ENCODE measurements at regions not wholly inside any gene's neighbourhood (a gene's known extent, or its start where the extent isn't known, plus 50 kb on each side); places are given as distances from the start of the nearest gene placed in this dataset.

- in situ Hi-C loops (cut with MboI; ENCODE audit: low sequenced_read_pairs) = loop anchor here (25.0 kb wide), 1 partner anchor 1449 kb away; no protein-coding TSS in a partner anchor
- Histone ChIP-seq H3K9me3 (no peaks in the 10 kb centered on the region), H3K4me1 (peaks cover 14% of the 10 kb centered on the region), H3K27me3 (ENCODE audit: low read depth) (no peaks in the 10 kb centered on the region), H3K4me3 (no peak overlapping the region), H3K36me3 (replicated peaks) (no peaks in the 10 kb centered on the region)
- no peak for DNase-seq (ENCODE audit: low spot score in 2 of 2)
Observed at GRCh38 chr10:4661511-4662255, 164.3 kb upstream of the AKR1E2 start.

DNA sequence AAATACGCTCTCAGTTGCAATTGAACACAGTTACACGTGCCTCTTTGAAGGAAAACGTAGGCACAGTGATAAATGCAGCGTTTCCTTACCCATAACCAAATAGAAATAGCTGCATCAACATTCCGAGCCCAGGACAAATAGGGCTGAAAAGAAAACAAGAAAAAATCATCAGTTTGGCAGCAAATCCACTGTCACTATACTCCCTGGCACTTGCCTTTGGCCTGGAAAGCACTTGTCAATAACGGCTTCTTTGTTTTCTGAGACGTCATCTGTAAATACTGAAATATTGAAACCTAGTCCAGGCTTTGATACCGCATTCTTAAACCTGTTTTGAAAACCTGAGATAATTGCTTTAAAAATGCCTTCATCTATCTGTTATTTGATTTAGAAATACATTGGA lies 167.2 kb upstream of the AKR1E2 start:
- H3K4me3 ChIP-seq = no peak overlapping the region
- no peaks in the 10 kb centered on the region for H3K9me3 ChIP-seq
- in situ Hi-C loops (cut with MboI; ENCODE audit: low sequenced_read_pairs) = loop anchor here (25.0 kb wide), 1 partner anchor 1446 kb away; no protein-coding TSS in a partner anchor
- peaks cover 15% of the 10 kb centered on the region for H3K4me1 ChIP-seq
- no peaks in the 10 kb centered on the region for H3K36me3 ChIP-seq (replicated peaks)
- H3K27me3 ChIP-seq (ENCODE audit: low read depth) = no peaks in the 10 kb centered on the region
- DNase-seq (ENCODE audit: low spot score in 2 of 2) = no peak

DNA sequence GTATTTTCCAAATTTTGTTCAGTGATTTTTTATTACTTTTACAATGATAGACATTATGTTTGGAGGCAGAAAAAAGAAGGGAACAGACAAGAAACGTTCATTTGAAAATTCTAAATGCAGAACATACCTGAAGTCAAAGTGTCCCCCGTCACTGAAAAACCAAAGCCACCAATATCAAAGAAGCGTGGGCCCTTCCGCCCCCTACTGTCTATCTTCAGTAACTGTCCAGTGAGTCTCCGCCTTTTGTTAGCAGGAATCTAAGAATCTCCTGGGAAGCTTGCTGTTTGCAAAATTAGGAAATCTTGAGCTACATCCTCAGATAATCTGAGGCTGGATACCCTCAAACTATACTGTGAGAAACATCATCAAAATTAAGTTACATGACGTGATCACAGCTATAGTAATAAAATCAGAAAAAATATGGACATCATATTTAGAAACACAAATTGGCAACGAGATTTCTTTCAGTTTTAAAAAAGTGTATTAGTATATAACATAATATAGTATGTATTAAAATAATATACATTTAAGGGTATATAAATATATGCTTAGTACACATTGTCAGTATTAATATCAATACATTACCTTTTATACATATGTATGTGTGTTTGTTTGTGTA lies 169.3 kb upstream of the AKR1E2 start:
- Histone ChIP-seq H3K4me3 (no peak overlapping the region), H3K4me1 (peaks cover 9% of the 10 kb centered on the region), H3K27me3 (ENCODE audit: low read depth) (no peaks in the 10 kb centered on the region), H3K9me3 (no peaks in the 10 kb centered on the region), H3K36me3 (replicated peaks) (no peaks in the 10 kb centered on the region)
- DNase-seq (ENCODE audit: low spot score in 2 of 2) = peak; percentile 52 to 63
- in situ Hi-C loops (cut with MboI; ENCODE audit: low sequenced_read_pairs) = loop anchor here (25.0 kb wide), 1 partner anchor 1444 kb away; no protein-coding TSS in a partner anchor

- Histone ChIP-seq H3K4me1 (peaks cover 9% of the 10 kb centered on the region), H3K27me3 (ENCODE audit: low read depth) (no peaks in the 10 kb centered on the region), H3K9me3 (no peaks in the 10 kb centered on the region), H3K4me3 (no peak overlapping the region), H3K36me3 (replicated peaks) (no peaks in the 10 kb centered on the region)
- in situ Hi-C loops (cut with MboI; ENCODE audit: low sequenced_read_pairs) = loop anchor here (25.0 kb wide), 1 partner anchor 1444 kb away; no protein-coding TSS in a partner anchor
- no peak for DNase-seq (ENCODE audit: low spot score in 2 of 2)
Observed at GRCh38 chr10:4655879-4656278, 170.1 kb upstream of the AKR1E2 start.

- Histone ChIP-seq H3K36me3 (replicated peaks) (no peaks in the 10 kb centered on the region), H3K9me3 (no peaks in the 10 kb centered on the region), H3K27me3 (ENCODE audit: low read depth) (no peaks in the 10 kb centered on the region), H3K4me1 (peaks cover 9% of the 10 kb centered on the region), H3K4me3 (no peak overlapping the region)
- no peak for DNase-seq (ENCODE audit: low spot score in 2 of 2)
- in situ Hi-C loops (cut with MboI; ENCODE audit: low sequenced_read_pairs) = loop anchor here (25.0 kb wide), 1 partner anchor 1443 kb away; no protein-coding TSS in a partner anchor
Observed at GRCh38 chr10:4655406-4655805, 170.6 kb upstream of the AKR1E2 start.

- no peaks in the 10 kb centered on the region for H3K36me3 ChIP-seq (replicated peaks)
- H3K9me3 ChIP-seq = no peaks in the 10 kb centered on the region
- H3K27me3 ChIP-seq (ENCODE audit: low read depth) = no peaks in the 10 kb centered on the region
- in situ Hi-C loops (cut with MboI; ENCODE audit: low sequenced_read_pairs) = loop anchor here (25.0 kb wide), 1 partner anchor 1442 kb away; no protein-coding TSS in a partner anchor
- DNase-seq (ENCODE audit: low spot score in 2 of 2) = no peak
- peaks cover 9% of the 10 kb centered on the region for H3K4me1 ChIP-seq
- H3K4me3 ChIP-seq = no peak overlapping the region
Observed at GRCh38 chr10:4654496-4654895, 171.5 kb upstream of the AKR1E2 start.

DNA sequence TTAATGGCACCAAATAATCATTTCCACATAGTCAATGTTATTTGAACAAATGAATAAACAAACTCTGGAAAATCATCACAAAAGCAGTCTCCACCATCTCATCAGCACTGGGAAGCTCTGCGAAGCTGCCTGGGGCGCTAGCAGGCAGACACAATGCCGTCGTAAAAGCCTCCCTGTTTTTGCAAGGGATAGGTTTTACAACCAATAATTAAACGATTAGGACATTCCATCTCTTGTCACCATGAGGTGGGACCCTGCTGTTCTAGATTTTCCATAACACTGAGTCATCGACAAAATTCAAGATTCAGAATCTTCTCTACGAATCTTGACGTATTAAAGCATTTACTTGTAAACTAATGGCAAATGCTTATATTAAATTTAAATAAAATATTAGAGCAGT lies 172.8 kb upstream of the AKR1E2 start:
- H3K27me3 ChIP-seq (ENCODE audit: low read depth) = no peaks in the 10 kb centered on the region
- H3K9me3 ChIP-seq = no peaks in the 10 kb centered on the region
- H3K4me3 ChIP-seq = no peak overlapping the region
- no peaks in the 10 kb centered on the region for H3K36me3 ChIP-seq (replicated peaks)
- in situ Hi-C loops (cut with MboI; ENCODE audit: low sequenced_read_pairs) = loop anchor here (25.0 kb wide), 1 partner anchor 1441 kb away; no protein-coding TSS in a partner anchor
- DNase-seq (ENCODE audit: low spot score in 2 of 2) = peak; percentile 49 to 54
- peaks cover 9% of the 10 kb centered on the region for H3K4me1 ChIP-seq

DNA sequence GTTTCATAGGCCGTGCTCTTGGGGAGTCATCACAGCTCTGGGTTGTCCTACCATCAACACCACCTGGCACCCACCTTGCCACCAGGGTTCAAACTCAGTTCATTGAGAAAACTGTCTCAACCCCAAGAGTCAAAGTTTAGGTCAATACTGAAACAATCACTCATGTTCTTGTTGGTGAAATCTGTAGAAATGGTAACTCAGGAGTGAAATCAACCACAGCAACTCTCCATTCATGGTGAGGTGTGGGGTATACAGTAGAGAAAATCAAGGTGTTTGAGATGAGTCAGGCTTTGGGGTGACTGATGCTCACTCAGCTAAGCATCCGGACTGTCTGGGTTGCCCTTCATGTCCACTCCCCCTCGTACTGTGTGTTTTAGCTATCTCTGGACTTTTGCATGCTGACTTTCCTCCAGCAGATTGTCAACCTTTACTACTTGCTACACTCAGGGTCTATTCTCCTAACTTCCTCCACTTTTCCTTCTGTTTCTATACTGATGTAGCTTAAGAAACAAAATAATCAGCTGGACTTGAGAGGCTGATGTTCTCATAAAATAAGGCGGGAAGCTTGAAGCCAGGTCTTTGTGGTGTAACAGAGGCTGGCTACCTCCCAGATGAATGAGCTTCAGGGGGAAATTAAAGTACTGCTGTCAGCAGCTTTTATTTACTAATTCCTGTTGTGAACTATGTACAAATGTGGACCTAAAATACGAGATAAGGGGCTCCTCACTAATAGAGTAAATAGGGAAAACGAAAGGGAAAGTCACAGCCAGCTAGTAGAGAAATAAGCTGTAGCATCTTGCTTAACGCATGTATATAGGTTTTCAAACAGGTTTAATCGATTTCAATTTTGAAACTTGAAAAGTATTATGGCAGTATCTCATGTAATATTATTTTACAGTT lies 173.6 kb upstream of the AKR1E2 start:
- in situ Hi-C loops (cut with MboI; ENCODE audit: low sequenced_read_pairs) = loop anchor here (25.0 kb wide), 1 partner anchor 1440 kb away; no protein-coding TSS in a partner anchor
- Histone ChIP-seq H3K36me3 (replicated peaks) (no peaks in the 10 kb centered on the region), H3K4me3 (no peak overlapping the region), H3K4me1 (peaks cover 9% of the 10 kb centered on the region), H3K27me3 (ENCODE audit: low read depth) (no peaks in the 10 kb centered on the region), H3K9me3 (no peaks in the 10 kb centered on the region)
- no peak for DNase-seq (ENCODE audit: low spot score in 2 of 2)

DNA sequence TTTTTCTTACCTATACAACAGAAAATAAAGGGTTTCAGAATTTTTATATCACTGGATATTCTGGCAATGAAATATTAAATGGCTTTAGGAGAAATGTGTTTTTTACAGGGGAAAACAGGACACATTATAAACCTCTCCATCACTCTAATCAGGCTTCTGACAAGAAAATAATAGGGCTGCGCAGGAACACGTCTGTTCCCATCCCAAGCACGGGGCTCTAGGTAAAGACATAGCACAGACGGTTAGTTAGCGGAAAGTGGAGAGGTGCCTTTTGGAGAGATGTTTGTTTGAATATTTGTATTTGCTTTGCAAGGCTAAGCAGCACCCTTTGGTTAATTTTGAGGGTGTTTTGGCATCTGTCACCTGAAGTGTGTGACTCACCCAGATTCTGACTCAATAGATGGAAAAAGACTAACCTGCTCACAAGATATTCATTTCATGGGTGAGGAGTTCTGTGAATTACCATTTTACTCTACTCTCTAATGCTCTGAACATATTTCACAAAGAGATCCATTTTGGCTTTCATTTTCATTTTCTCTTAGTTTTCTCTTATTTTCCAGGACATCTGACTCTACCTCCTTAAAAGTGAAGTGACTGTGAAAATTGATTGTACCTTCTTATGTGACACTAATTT lies 174.5 kb upstream of the AKR1E2 start:
- Histone ChIP-seq H3K9me3 (no peaks in the 10 kb centered on the region), H3K4me3 (no peak overlapping the region), H3K36me3 (replicated peaks) (no peaks in the 10 kb centered on the region), H3K4me1 (peaks cover 9% of the 10 kb centered on the region), H3K27me3 (ENCODE audit: low read depth) (no peaks in the 10 kb centered on the region)
- in situ Hi-C loops (cut with MboI; ENCODE audit: low sequenced_read_pairs) = loop anchor here (25.0 kb wide), 1 partner anchor 1439 kb away; no protein-coding TSS in a partner anchor
- no peak for DNase-seq (ENCODE audit: low spot score in 2 of 2)

- H3K4me1 ChIP-seq = peaks cover 9% of the 10 kb centered on the region
- in situ Hi-C loops (cut with MboI; ENCODE audit: low sequenced_read_pairs) = loop anchor here (25.0 kb wide), 1 partner anchor 1438 kb away; no protein-coding TSS in a partner anchor
Observed at GRCh38 chr10:4650582-4650981, 175.4 kb upstream of the AKR1E2 start.

GRCh38 chr10:4649886-4650508 lies 176.0 kb upstream of the AKR1E2 start:
- no peaks in the 10 kb centered on the region for H3K27me3 ChIP-seq (ENCODE audit: low read depth)
- H3K4me1 ChIP-seq = peaks cover 9% of the 10 kb centered on the region
- H3K36me3 ChIP-seq (replicated peaks) = no peaks in the 10 kb centered on the region
- H3K4me3 ChIP-seq = no peak overlapping the region
- no peaks in the 10 kb centered on the region for H3K9me3 ChIP-seq
- no peak for DNase-seq (ENCODE audit: low spot score in 2 of 2)
- in situ Hi-C loops (cut with MboI; ENCODE audit: low sequenced_read_pairs) = loop anchor here (25.0 kb wide), 1 partner anchor 1438 kb away; no protein-coding TSS in a partner anchor

More at GRCh38 chr10:4650582-4650981, 175.4 kb upstream of the AKR1E2 start:
- H3K4me3 ChIP-seq = no peak overlapping the region
- no peaks in the 10 kb centered on the region for H3K27me3 ChIP-seq (ENCODE audit: low read depth)
- DNase-seq (ENCODE audit: low spot score in 2 of 2) = no peak
- no peaks in the 10 kb centered on the region for H3K9me3 ChIP-seq
- no peaks in the 10 kb centered on the region for H3K36me3 ChIP-seq (replicated peaks)

DNA sequence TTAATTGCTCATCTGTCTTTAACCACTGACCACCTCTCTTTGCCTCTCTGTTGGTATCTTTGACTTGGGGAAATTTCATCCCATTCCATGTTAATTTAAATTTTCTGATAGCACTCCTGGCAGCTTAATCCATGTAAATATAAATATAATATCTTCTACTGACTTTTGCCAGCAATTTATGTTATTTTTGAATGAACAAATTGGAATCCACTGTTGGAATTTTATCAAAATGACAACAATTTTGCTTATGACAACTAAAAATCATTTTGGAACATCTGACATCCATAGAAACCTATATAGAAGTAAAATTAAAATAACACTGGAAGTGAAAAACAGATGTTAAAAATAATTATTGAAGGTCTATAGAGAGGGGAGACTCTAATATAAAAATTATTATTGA lies 176.5 kb upstream of the AKR1E2 start:
- H3K4me1 ChIP-seq = peaks cover 9% of the 10 kb centered on the region
- H3K4me3 ChIP-seq = no peak overlapping the region
- in situ Hi-C loops (cut with MboI; ENCODE audit: low sequenced_read_pairs) = no loop called here
- no peaks in the 10 kb centered on the region for H3K9me3 ChIP-seq
- DNase-seq (ENCODE audit: low spot score in 2 of 2) = no peak
- no peaks in the 10 kb centered on the region for H3K36me3 ChIP-seq (replicated peaks)
- H3K27me3 ChIP-seq (ENCODE audit: low read depth) = no peaks in the 10 kb centered on the region

Data from HAP-1 (cell line).